Thyroid gland (tissue), 4 donors: ENCODE measurements at regions not wholly inside any gene's neighbourhood (a gene's known extent, or its start where the extent isn't known, plus 50 kb on each side); places are given as distances from the start of the nearest gene placed in this dataset.

Source experiments
- DNase-seq, 2 donors: peaks; one replicate each; pipeline ENCODE4 v3.0.0-alpha.2; 2019
- H3K27ac ChIP-seq, 3 donors: fragments of 200-600 bp; sonication (generic); 1 replicate in 2 of 3; 2 replicates in 1 of 3; pipeline ENCODE4 v1.5.1; 2016 to 2019; ENCODE audit warnings: mild to moderate bottlenecking in 1 of 3, moderate library complexity in 1 of 3
- H3K27me3 ChIP-seq: fragments of 200-600 bp; sonication (generic); one replicate; pipeline ENCODE4 v1.5.1; 2019
- H3K36me3 ChIP-seq, 2 donors: fragments of 200-600 bp; sonication (generic); one replicate each; pipeline ENCODE4 v1.5.1; 2016 to 2019
- H3K4me1 ChIP-seq, 2 donors: fragments of 200-600 bp; sonication (generic); one replicate each; pipeline ENCODE4 v1.5.1; 2017 to 2019
- H3K4me3 ChIP-seq, 3 donors: fragments of 200-600 bp; sonication (generic); replicated peaks in 1 of 3; 1 replicate in 2 of 3; 2 replicates in 1 of 3; pipeline ENCODE4 v1.5.1; 2016; ENCODE audit warnings: mild to moderate bottlenecking in 1 of 3
- H3K9me3 ChIP-seq: fragments of 200-600 bp; sonication (generic); one replicate; pipeline ENCODE4 v1.5.1; 2017
- CTCF ChIP-seq, 6 experiments: fragments of 200-600 bp in 3 of 6; fragments of 450-650 bp in 3 of 6; sonication (generic) in 3 of 6; IDR thresholded peaks; one replicate each; pipeline ENCODE4 v1.5.1; 2016 to 2019; ENCODE audit warnings: antibody characterized with exemption in 6 of 6, mild to moderate bottlenecking in 2 of 6, inconsistent platforms in 1 of 6, moderate library complexity in 1 of 6
- POLR2A ChIP-seq, 2 donors: fragments of 450-650 bp; IDR thresholded peaks; one replicate each; pipeline ENCODE4 v1.6.1; 2017; ENCODE audit warnings: antibody characterized with exemption in 2 of 2, mild to moderate bottlenecking in 2 of 2, moderate library complexity in 1 of 2
- WGBS, 2 donors: methylation state at CpG; one replicate each; pipeline ENCODE4 v1.1.5; 2017; 5-methylcytosine and 5-hydroxymethylcytosine counted together
- intact Hi-C: fragments of 100-400 bp; cut with DNase I; formaldehyde crosslinking; loops from one replicate; pipeline ENCODE4 v1.15.1; 2023

- intact Hi-C loops, result no loop called here
- TF ChIP-seq POLR2A (IDR thresholded peaks at IDR 0.05) (no peak), CTCF (IDR thresholded peaks at IDR 0.05) (no peak)
- DNase-seq, result no peak
Observed at GRCh38 chr7:96548664-96549063, 161.0 kb downstream of the SEM1 start.

GRCh38 chr7:96547371-96547811, 162.3 kb downstream of the SEM1 start:
- Histone ChIP-seq H3K27ac (no peak overlapping the region), H3K4me3 (no peak overlapping the region), H3K4me1 (no peaks in the 10 kb centered on the region), H3K9me3 (no peaks in the 10 kb centered on the region), H3K27me3 (no peaks in the 10 kb centered on the region), H3K36me3 (no peaks in the 10 kb centered on the region)
- intact Hi-C loops, result no loop called here
- no peak for DNase-seq
- no peak for TF ChIP-seq CTCF (IDR thresholded peaks at IDR 0.05)
- TF ChIP-seq POLR2A (IDR thresholded peaks at IDR 0.05), result no peak
- WGBS, 2 donors, result 65 to 84% methylated on average over 3 of the region's 3 CpGs

More at GRCh38 chr7:96548664-96549063, 161.0 kb downstream of the SEM1 start:
- Histone ChIP-seq H3K4me1 (no peaks in the 10 kb centered on the region), H3K9me3 (no peaks in the 10 kb centered on the region), H3K36me3 (no peaks in the 10 kb centered on the region), H3K4me3 (no peak overlapping the region), H3K27ac (no peak overlapping the region), H3K27me3 (no peaks in the 10 kb centered on the region)
- WGBS, 2 donors, result 90 to 93% methylated on average over 5 of the region's 5 CpGs

DNA sequence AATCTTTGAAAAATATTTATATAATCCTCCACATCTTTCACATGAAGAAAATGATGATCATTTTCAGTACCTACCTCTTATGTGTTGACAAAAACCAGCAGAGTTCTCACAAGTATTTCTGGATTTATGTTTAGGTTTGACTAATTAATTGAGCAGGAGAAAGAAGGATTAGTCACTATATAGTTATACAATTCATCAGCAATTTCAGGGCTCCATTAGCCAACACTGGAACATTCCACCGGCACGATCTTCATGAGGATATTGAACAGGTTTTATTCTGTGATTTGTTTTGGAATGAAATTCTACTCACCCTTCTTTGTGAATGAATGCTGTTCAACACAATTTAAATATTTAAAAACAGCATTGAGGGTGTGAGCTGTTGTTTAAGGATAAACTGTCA, 163.2 kb downstream of the SEM1 start:
- intact Hi-C loops, result no loop called here
- TF ChIP-seq POLR2A (IDR thresholded peaks at IDR 0.05) (no peak), CTCF (IDR thresholded peaks at IDR 0.05) (no peak)
- WGBS, 2 donors, result 80 to 90% methylated on average over 2 of the region's 2 CpGs

DNA sequence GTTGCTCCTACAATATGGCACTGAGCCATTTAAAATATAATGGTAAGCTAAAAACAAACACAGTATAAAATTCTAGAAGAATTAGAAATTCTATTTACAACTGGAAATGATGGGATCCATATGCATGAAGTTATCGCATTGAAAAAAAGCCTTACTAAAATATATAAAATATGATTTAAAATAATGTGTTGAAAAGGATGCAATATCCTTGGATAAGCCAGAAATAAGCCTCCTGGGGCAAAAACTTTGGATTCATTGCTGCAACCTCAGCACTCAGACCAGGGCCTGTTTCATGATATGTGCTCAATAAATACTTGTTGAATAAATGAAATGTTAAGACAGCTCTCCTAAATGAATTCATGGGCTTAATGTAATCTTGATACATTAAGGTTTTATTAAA, 170.2 kb downstream of the SEM1 start:
- TF ChIP-seq CTCF (IDR thresholded peaks at IDR 0.05) (no peak), POLR2A (IDR thresholded peaks at IDR 0.05) (no peak)
- H3K4me1 ChIP-seq, result no peaks in the 10 kb centered on the region
- WGBS, 2 donors, result 81 to 84% methylated on average over 1 of the region's 1 CpG
- intact Hi-C loops, result no loop called here
- H3K27me3 ChIP-seq, result no peaks in the 10 kb centered on the region
- no peaks in the 10 kb centered on the region for H3K9me3 ChIP-seq
- no peak overlapping the region for H3K4me3 ChIP-seq
- H3K36me3 ChIP-seq, result no peaks in the 10 kb centered on the region
- no peak overlapping the region for H3K27ac ChIP-seq
- DNase-seq, result no peak

More for the DNA sequence above, 163.2 kb downstream of the SEM1 start:
- Histone ChIP-seq H3K4me3 (no peak overlapping the region), H3K27me3 (no peaks in the 10 kb centered on the region), H3K4me1 (no peaks in the 10 kb centered on the region), H3K9me3 (no peaks in the 10 kb centered on the region), H3K27ac (no peak overlapping the region), H3K36me3 (no peaks in the 10 kb centered on the region)
- DNase-seq, result no peak

DNA sequence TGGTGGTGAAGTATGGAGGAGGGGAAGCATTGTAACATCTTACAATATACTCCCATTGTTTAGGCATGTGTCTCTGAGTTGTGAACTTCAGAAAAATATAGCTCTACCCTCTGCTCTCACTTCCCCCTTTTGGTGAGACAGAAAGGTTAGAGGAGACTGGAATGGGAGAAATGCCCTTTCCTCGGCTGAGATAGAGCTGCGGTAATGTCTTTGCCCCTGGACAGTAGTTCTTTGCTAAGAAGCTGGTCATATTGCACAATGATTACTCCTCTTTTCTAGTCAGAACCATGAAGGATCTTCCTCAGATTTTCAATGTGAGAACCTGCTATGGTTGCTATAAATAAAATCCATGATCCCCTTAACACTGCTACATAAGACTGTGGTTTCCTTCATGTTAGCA, 171.0 kb downstream of the SEM1 start:
- Histone ChIP-seq H3K36me3 (no peaks in the 10 kb centered on the region), H3K9me3 (no peaks in the 10 kb centered on the region), H3K4me3 (no peak overlapping the region), H3K27me3 (no peaks in the 10 kb centered on the region), H3K4me1 (no peaks in the 10 kb centered on the region), H3K27ac (no peak overlapping the region)
- TF ChIP-seq POLR2A (IDR thresholded peaks at IDR 0.05) (no peak), CTCF (IDR thresholded peaks at IDR 0.05) (no peak)
- DNase-seq, result no peak
- intact Hi-C loops, result no loop called here
- 46 to 58% methylated on average over 2 of the region's 2 CpGs for WGBS, 2 donors
